ENCODE measurements at regions not wholly inside any gene's neighbourhood (a gene's known extent, or its start where the extent isn't known, plus 50 kb on each side); places are given as distances from the start of the nearest gene placed in this dataset.

DNA sequence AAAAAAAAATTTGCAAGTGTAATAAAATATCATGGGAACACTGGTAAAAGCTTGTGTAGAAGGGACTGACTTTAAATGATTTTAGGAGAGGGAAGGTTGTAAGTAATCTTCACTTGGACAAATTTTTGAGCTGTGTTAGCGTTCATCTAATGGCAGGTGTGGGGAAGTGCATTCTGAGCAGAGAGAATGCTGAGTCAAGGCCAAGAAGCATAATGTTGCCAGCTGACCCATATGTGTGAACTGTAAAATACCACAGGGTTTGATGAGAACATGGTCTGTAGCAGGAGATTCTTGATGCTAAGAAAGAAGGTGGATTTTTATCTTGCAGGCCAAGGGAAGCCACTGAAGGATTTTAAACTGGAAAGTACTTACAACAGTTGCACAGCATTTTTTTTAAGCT is 98.2 kb upstream of the ZNF32 start:
- no peak for DNase-seq (ENCODE audit: low read depth, low spot score)

DNA sequence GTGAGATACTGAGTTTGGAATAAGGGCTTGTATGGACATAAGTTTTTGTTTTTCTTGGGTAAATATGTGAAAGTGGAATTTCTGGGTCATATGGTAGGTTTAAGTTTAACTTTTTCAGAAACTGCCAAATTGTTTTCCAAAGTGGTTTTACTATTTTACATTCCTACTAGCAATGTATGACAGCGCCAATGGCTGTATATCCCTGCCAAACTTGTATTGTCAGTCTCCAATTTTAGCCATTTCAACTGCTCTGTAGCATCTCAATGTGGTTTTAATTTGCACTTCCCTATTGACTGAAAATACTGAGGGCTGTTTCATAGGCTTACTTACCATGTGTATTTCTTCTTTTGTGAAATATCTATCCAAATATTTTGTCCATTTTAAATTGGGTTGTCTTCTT is 90.5 kb upstream of the ZNF32 start:
- no peak for DNase-seq (ENCODE audit: low read depth, low spot score)

DNA sequence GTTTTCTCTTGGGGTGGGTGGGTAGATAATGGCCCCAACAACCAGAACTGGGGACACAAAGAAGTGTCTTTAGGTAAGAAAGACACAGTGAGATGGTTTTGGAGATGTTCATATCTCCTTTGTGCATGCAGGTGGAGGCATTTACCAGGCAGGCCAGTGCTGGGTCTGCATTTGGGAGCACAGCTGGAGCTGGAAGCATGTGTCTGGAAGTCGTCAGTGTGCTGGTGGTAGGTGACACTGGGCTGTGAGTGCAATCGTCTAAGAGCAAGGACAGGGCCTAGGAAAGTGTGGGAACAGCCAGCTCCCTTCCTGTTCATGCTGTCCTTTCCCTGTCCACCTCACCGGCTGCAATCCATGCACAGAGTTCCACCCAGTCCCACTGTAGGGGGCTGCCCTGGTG is 88.3 kb upstream of the ZNF32 start:
- no peak for DNase-seq (ENCODE audit: low read depth, low spot score)

DNA sequence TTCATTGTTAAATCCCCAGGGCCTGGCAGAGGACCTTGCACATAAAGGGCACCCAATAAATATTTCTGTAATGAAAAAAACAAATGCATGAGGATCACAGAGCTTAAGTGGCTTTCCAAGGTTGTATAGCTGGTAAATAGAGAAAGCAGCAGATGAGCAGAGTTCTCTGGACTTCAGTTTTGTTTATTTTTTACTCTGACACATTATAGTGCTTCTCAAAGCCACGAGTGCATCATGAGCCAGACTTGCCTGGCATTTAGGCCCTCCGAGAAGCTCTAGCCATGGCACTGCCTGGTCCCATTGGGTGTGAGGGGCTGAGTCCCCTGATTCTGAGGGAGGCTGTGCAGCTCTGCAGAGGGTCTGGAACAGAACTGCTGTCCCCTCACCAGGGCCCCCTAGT is 87.2 kb upstream of the ZNF32 start:
- DNase-seq (ENCODE audit: low read depth, low spot score), result no peak

DNA sequence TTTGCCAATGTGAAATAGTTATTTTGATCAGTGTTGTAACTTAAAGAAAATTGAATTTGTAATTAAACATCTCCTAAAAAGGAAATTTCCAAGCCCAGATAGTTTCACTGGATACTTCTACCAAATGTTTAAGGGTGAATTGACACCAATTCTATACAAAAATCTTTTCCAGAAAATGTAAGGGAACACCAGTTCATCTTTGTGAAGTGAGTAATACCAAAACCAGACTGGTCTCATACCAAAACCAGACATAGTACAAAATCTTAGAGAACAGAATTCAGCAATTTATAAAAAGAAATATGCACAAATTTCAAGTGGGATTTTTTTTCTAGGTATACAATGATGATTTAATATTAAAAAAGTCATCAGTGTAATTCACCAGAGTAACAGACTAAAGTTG is 86.0 kb upstream of the ZNF32 start:
- DNase-seq (ENCODE audit: low read depth, low spot score), result no peak

DNA sequence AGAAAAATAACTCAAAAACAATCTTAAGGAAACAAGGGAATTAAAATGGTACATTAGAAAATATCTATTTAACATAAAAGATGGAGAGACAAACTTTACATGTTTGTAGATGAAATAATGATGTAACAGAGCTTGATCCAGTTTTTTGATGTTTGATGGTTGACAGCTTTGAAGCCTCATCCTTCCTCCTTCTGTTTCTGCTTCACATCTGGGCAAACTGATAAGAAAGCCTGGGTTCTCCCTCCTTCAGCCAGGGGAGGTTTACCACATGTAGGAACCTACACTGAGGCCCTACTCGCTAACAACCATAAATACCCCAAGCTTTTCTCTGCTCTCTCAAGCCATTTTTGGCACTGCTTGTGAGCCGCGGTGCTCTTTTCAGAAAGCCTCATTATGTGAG is 82.8 kb upstream of the ZNF32 start:
- no peak for DNase-seq (ENCODE audit: low read depth, low spot score)

DNA sequence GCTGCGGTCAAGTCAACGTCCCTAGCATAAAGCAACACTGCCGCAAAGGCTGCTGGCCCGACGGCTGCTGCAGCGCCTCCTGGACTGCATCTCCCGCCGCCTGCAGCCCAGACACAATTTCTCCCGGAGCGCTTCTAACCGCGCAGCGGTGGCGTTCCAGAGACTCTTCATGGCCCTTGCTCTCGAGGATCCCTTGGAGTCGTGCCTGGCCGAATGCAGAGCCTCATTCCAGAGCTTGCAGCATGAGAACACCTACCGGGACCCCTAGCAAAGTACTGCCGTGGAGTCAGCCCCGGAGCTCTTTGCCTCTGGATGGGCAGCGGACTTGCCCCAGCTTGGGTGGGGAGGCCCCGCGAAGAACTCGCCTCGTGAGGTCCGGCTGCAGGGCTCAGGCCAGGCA is 79.7 kb upstream of the ZNF32 start:
- DNase-seq (ENCODE audit: low read depth, low spot score), result no peak

DNA sequence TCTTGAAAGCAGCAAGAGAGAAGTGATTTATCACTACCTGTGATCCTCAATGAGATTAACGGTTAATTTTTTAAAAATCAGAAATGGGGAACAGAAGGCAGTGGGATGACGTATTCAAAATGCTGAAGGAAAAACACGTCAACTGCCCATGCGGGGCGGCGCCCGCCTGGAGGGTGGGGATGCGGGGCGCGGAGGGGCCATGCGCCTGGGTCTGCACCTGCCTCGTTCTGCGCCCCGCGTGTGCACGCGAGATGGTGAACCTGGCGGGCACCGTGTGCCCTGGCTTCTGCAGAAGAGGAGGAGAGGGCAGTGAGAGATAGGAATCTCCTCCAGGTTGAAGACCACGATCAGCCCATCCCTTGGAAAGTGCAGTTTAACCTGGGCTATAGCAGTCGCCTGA is 79.3 kb upstream of the ZNF32 start:
- DNase-seq (ENCODE audit: low read depth, low spot score), result no peak

DNA sequence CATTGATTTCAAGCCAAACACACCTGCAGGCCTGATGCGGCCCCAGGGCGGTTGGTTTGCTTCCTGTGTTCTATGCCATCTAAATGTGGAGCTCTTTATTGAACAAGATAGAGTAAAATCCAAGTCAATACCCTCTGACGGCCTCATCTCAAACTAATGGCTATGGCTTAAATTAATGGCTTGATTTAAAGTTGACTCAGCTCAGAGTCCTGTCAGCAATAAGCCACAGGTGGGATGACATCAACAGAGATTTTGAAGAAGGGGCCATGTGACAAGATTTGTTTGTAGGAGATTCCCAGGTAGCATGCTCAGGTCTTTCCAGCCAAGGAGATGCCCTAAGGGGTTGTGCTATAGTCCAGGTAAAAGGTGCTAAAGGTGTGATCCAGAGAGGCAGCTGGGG is 66.7 kb upstream of the ZNF32 start:
- no peak for DNase-seq (ENCODE audit: low read depth, low spot score)

DNA sequence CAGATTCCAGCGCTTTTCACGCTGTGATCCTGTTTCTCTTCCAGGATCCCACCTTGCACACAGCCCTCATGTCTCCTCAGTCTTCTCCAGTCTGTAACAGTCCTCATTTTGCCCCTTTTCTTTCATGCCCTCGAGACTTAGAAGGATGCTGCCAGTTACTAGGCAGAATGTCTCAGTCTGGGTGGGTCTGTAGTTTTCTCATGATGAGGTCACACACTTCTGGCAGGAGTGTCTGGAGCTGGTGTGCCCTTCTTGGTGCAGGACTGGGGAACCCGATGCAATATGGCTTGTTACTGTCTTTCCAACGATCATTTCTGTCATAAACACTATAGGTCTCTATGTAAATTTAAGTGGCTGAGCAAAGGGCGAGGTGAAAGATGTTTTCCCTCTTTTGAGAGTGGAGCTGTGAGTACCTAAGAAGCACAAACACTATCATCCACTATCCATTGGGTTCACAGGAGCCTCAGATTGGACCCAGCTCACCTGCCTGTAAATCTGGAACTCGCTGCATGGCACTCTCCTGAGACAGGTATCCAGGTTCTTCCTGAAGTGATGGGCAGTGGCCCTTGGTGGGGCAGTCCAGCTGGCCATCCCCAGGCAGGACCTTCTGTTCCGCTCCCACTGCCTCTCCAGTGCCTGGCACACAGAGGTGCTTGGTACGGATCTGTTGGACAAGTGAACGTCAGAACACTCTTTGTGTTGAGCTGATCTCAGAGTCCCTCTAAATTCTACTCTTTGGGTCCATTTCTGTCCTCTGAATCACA is 64.3 kb upstream of the ZNF32 start:
- DNase-seq (ENCODE audit: low read depth, low spot score), result no peak

DNA sequence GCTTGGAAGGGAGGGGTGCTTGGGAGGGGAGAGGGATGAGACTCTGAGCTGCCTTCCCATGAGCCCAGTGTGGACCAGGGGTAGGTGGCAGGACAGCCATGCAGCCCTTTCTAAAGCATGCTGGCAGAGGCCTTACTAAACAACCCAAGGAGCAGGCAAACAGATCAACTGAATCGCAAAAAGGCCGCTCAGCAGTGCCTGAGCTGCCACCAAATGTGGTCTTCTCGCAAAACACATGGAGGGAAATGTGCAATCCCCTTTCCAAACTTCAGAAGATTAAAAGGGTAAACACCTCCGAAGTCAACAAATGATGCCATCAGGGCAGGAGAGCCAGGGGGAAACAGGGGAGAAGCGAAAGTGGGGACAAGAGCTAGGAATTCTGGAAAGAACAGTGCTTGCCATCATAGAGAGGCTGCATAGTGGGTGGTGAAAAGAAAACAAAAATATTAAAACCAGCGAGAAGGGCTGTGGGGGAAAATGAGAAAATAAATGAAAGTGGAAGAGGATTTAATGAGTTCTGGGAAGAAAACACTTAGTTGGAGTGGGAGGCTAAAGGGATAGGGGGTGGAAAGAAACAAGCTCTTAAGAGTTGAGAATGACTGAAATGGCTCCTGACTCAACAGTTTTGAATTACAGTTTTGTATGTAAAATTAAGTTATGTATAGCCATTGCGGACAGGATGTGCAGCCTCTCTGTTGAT is 62.2 kb upstream of the ZNF32 start:
- DNase-seq (ENCODE audit: low read depth, low spot score), result no peak

DNA sequence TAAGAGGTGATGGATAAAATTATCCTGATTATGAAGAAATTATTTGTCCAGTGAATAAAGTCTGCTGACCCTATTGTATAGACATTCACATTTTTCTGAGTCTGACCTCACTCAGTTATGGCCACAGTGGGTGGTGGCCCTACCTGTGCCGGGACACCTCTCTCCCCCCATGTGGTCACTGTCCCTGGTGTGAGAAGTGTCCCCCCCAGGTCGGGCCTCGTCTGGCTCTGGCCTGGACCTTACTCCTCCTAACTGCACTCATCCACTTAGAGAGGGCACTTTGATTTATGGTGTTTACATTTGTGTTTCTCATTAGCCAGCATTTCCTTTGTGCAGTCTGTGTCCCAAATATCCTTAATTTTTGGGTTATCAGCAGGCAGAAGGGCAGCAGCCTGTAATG is 59.6 kb upstream of the ZNF32 start:
- no peak for DNase-seq (ENCODE audit: low read depth, low spot score)

DNA sequence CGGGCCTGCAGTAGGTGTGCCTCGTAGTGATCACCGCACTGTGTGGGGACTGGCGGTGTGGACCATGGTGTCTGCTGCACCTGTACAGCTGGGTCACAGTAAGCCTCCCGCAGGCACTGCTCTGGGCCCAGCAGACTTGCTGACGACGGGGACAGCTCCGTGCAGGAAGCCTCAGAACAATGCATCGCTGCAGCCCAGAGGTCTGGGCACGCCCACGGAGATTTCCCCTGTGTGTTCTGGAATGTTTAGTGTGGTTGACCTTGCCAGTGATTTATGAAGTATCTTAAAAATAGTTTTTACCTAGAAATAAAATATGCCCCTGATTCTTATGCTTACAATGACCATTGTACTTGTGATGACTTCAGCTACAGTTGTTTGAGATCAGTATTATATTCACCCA is 59.1 kb upstream of the ZNF32 start:
- no peak for DNase-seq (ENCODE audit: low read depth, low spot score)

DNA sequence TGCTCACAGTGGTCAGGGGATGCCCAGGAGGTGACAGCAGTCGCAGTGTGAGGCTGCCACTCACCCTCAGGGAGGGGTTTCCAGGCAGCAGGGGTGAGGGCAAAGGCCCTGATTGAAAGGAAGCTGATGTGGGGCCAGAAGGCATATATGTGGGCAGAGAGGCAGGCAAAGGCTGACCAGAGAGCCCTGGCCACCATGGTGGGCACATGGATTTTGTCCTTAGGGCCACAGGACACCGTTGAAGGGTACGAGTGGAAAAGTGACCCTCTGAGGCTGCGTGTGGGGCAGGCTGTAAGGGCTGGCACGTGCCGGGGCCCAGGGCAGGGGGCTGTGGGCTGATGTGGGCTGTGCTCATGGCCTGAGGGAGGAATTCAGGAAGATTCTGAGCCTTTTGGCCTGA is 57.5 kb upstream of the ZNF32 start:
- no peak for DNase-seq (ENCODE audit: low read depth, low spot score)

DNA sequence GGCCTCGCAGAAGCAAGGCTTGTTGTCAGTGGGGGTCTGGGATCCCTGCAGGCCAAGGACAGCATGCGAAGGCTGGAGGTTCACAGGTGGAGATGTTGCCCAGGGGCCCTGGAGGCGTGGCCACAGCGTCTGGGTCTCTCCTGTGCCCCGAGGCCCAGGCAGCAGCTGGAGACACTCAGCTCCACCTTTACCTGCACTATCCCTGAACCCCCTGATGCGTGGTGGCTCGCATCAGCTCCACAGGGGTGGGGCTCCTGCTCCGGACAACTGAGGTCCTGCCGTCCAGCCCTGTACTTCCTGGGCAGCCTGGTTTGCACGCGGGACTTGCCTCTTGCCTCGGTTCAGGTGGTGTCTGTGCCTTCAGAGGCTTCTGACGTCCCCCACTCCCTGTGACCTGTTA is 54.6 kb upstream of the ZNF32 start:
- DNase-seq (ENCODE audit: low read depth, low spot score), result no peak

DNA sequence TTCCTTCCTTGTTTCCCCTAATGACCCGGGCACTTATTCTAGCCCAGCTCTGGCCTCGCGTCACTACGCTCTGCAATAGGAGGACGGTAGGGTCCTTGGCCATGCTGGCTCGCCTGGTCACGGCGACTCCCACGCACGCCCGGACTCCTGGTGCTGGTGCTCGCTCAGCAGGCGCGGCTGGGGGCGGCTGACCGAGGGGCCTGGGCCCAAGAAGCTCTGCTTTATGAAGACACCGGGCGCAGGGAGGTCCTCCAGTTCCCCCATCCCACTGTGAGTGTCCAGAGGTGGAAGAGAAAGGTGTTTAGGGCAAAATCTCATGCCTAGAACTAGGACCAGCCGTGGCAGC is 54.2 kb upstream of the ZNF32 start:
- DNase-seq (ENCODE audit: low read depth, low spot score), result no peak

DNA sequence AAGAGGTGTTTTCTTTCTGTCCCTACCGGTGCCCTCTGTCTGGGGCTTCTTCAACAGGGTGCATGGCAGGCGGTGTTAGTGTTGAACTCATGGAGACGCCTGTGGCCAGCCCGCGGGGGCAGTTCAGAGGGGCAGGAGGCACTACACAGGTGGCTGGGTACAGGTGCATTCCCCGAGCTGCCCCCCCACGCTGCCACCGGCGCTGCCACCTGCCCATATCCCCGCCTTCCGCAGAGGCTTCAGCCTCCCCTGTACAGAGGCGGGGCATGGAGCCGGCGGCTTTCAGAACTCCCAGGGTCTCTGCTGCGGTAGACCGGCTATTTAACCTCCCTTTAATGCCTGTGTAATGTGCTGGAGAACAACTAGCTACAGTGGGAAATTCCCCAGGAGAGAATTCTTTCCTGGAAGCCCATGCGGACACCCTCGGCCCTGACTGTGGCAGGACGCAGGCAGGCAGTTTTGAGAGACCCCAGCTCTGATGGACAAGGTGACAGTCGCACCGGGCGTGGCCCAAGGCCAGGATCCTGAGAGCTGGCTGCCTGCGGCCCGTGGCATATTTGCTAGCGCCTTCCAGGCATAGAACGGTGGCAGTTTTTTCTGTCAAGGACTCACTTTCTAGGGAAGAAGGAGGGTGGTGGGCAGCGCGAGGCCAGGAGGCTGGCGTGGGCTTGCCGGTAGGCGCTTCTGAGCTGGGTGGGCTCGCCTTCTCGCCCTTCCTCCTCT is 53.7 kb upstream of the ZNF32 start:
- no peak for DNase-seq (ENCODE audit: low read depth, low spot score)

DNA sequence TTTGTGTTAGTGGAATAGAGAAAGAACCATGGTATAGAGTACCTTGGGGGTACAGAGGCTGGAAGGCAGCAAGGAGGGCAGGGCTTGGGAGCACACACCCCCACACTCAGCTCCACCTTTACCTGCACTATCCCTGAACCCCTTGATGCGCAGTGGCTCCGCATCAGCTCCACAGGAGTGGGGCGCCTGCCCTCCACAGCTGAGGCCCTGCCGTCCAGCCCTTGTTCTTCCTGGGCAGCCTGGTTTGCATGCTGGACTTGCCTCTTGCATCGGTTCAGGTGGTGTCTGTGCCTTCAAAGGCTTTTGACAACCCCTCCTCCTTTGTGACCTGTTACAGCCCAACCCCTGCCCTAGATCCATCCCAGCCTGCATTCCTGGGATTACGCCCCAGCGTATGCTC is 52.6 kb upstream of the ZNF32 start:
- DNase-seq (ENCODE audit: low read depth, low spot score), result no peak

DNA sequence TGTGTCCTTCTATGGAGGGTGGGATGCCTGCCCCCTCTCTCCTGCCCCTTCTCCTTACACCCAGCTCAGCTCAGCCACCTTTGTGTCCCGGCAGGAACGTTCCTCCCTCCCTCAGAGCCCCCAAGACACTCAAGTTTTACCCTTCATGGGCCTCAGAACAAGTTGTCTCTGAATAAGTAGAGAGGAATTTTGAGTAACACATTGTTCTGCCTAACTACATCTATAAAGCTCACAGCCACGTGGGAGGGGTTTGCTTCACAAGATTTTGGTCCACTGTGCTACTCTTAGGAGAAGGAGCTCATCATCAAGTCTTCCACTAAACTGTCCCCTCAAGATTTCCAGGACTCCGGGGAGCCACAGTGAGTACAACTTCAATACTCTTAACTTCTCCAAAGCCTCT is 51.6 kb upstream of the ZNF32 start:
- DNase-seq (ENCODE audit: low read depth, low spot score), result no peak

DNA sequence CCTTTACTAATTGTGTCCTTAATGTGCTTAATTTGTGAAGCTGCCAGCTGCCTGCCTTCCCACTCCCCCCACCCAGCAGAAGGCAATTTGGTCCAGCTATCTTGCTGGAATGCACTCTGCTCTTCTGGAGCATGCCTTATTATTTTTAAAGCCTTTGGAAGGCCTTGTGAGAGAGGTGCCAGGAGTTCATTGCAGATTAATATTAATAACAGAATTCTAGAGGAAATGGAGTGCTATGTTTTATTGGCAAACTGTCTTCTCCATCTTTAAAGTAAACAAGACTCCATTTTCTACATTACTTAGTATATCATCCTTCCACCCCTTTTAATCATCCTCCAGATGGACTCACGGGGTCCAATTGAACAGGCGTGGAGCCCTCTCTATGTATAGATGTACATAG is 50.8 kb upstream of the ZNF32 start:
- no peak for DNase-seq (ENCODE audit: low read depth, low spot score)
